NCI-H524 treated with DMSO at 0.1 percent for 48 hours (cell line): ENCODE measurements at regions not wholly inside any gene's neighbourhood (a gene's known extent, or its start where the extent isn't known, plus 50 kb on each side); places are given as distances from the start of the nearest gene placed in this dataset.

Source experiments
- DNase-seq: peaks from one replicate; lab custom pipeline; 2025; lab: John Stamatoyannopoulos, UW

GRCh38 chr17:68812876-68813584, 142.2 kb downstream of the ABCA8 start:
- DNase-seq, result no peak

- DNase-seq, result no peak
Observed at GRCh38 chr17:68809148-68809547, 146.0 kb downstream of the ABCA8 start.

GRCh38 chr17:68807998-68808772, 147.0 kb downstream of the ABCA8 start:
- no peak for DNase-seq

- DNase-seq, result no peak
Observed at GRCh38 chr17:68805609-68806008, 149.6 kb downstream of the ABCA8 start.

- no peak for DNase-seq
Observed at GRCh38 chr17:68804777-68805520, 150.2 kb downstream of the ABCA8 start.

GRCh38 chr17:68803164-68803929, 151.8 kb downstream of the ABCA8 start:
- DNase-seq, result no peak

- no peak for DNase-seq
Observed at GRCh38 chr17:68801335-68802247, 153.6 kb downstream of the ABCA8 start.

GRCh38 chr17:68800751-68801150, 154.4 kb downstream of the ABCA8 start:
- no peak for DNase-seq

- DNase-seq, result peak; percentile 16
Observed at GRCh38 chr17:68794636-68795434, 160.4 kb downstream of the ABCA8 start.

- no peak for DNase-seq
Observed at GRCh38 chr17:68792873-68793272, 162.3 kb downstream of the ABCA8 start.

- DNase-seq, result no peak
Observed at GRCh38 chr17:68792042-68792685, 163.0 kb downstream of the ABCA8 start.

GRCh38 chr17:68790931-68791330, 164.3 kb downstream of the ABCA8 start:
- no peak for DNase-seq

- DNase-seq, result no peak
Observed at GRCh38 chr17:68790492-68790891, 164.7 kb downstream of the ABCA8 start.

- no peak for DNase-seq
Observed at GRCh38 chr17:68789203-68789962, 165.8 kb downstream of the ABCA8 start.

GRCh38 chr17:68785565-68786486, 169.4 kb downstream of the ABCA8 start:
- no peak for DNase-seq

GRCh38 chr17:68784431-68784830, 170.8 kb downstream of the ABCA8 start:
- DNase-seq, result no peak

GRCh38 chr17:68783861-68784260, 171.3 kb downstream of the ABCA8 start:
- no peak for DNase-seq

GRCh38 chr17:68782789-68783188, 172.4 kb downstream of the ABCA8 start:
- no peak for DNase-seq
